ENCODE measurements at regions not wholly inside any gene's neighbourhood (a gene's known extent, or its start where the extent isn't known, plus 50 kb on each side); places are given as distances from the start of the nearest gene placed in this dataset.

DNA sequence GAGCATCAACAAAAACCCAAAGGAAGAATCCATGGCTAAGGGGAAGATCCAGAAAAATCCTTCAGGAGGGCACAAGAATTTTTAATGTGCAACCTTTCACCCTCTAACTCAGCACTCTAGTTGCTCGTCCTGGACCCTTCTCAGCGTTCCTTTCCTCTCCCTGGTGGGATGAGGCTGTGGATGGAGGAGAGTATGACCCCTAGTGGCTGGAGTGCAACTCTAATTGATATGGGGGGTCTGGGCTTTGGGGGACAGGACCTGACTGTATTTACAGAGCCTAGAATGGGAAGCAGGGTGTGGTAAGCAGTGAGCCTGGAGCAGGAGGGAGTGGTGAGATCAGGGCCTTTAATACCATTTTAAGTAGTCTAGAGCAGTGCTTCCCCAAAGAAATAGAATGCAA lies 83.9 kb upstream of the CEP85L start:
- Histone ChIP-seq H3K36me3 (no peaks in the 10 kb centered on the region), H3K27ac (replicated peaks) (no peak overlapping the region), H3K27me3 (ENCODE audit: low read depth) (no peaks in the 10 kb centered on the region), H3K4me3 (no peak overlapping the region), H3K9me3 (replicated peaks) (no peaks in the 10 kb centered on the region), H3K4me1 (peaks cover 10% of the 10 kb centered on the region)
- DNase-seq, result no peak
- intact Hi-C loops (cut with micrococcal nuclease), result no loop called here
- TF ChIP-seq, protein P1, sequence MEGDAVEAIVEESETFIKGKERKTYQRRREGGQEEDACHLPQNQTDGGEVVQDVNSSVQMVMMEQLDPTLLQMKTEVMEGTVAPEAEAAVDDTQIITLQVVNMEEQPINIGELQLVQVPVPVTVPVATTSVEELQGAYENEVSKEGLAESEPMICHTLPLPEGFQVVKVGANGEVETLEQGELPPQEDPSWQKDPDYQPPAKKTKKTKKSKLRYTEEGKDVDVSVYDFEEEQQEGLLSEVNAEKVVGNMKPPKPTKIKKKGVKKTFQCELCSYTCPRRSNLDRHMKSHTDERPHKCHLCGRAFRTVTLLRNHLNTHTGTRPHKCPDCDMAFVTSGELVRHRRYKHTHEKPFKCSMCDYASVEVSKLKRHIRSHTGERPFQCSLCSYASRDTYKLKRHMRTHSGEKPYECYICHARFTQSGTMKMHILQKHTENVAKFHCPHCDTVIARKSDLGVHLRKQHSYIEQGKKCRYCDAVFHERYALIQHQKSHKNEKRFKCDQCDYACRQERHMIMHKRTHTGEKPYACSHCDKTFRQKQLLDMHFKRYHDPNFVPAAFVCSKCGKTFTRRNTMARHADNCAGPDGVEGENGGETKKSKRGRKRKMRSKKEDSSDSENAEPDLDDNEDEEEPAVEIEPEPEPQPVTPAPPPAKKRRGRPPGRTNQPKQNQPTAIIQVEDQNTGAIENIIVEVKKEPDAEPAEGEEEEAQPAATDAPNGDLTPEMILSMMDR (IDR thresholded peaks at IDR 0.05; ENCODE audit: borderline replicate concordance), result peak; percentile 62

DNA sequence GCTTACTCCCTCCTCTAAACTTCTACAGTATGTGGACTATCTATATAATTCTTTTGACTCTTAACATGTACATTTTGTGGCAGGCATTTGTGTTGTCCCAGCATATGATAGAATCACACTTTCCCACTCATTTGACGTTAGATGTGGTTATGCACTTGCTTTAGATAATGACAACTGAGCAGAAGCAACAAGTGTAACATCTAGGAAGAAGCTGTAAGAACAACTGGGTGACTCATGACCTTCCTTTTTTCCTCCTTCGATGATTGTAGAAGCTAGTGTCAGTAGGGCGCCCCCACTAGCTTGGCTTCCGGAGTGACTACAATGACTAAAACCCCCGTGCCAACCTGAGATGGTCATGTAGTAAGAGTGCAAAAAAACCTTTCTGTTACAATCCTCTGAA lies 74.6 kb upstream of the CEP85L start:
- H3K9me3 ChIP-seq (replicated peaks), result no peaks in the 10 kb centered on the region
- H3K4me3 ChIP-seq, result no peak overlapping the region
- H3K27me3 ChIP-seq (ENCODE audit: low read depth), result no peaks in the 10 kb centered on the region
- DNase-seq, result no peak
- TF ChIP-seq, protein P1 (IDR thresholded peaks at IDR 0.05; ENCODE audit: borderline replicate concordance), result no peak
- H3K36me3 ChIP-seq, result no peaks in the 10 kb centered on the region
- no peak overlapping the region for H3K27ac ChIP-seq (replicated peaks)
- intact Hi-C loops (cut with micrococcal nuclease), result no loop called here
- no peaks in the 10 kb centered on the region for H3K4me1 ChIP-seq

DNA sequence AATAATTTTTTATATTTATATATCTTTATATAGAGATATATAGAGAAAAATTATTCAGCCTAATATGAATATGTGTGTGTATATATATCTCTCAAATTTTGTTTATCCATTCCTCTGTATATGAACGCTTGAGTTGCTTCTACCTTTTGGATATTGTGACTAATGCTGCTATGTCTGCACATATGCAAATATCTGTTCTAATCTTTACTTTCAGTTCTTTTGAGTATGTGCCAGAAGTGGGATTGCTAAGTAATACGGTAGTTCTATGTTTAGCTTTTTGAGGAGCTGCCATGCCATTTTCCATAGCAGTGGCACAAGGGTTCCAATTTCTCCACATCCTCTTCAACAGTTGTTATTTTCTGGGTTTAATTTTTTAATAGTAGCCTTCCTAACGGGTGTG lies 72.8 kb upstream of the CEP85L start:
- intact Hi-C loops (cut with micrococcal nuclease), result no loop called here
- no peaks in the 10 kb centered on the region for H3K9me3 ChIP-seq (replicated peaks)
- TF ChIP-seq, protein P1 (IDR thresholded peaks at IDR 0.05; ENCODE audit: borderline replicate concordance), result no peak
- H3K4me3 ChIP-seq, result no peak overlapping the region
- no peaks in the 10 kb centered on the region for H3K27me3 ChIP-seq (ENCODE audit: low read depth)
- no peaks in the 10 kb centered on the region for H3K4me1 ChIP-seq
- H3K36me3 ChIP-seq, result no peaks in the 10 kb centered on the region
- no peak overlapping the region for H3K27ac ChIP-seq (replicated peaks)
- DNase-seq, result no peak

DNA sequence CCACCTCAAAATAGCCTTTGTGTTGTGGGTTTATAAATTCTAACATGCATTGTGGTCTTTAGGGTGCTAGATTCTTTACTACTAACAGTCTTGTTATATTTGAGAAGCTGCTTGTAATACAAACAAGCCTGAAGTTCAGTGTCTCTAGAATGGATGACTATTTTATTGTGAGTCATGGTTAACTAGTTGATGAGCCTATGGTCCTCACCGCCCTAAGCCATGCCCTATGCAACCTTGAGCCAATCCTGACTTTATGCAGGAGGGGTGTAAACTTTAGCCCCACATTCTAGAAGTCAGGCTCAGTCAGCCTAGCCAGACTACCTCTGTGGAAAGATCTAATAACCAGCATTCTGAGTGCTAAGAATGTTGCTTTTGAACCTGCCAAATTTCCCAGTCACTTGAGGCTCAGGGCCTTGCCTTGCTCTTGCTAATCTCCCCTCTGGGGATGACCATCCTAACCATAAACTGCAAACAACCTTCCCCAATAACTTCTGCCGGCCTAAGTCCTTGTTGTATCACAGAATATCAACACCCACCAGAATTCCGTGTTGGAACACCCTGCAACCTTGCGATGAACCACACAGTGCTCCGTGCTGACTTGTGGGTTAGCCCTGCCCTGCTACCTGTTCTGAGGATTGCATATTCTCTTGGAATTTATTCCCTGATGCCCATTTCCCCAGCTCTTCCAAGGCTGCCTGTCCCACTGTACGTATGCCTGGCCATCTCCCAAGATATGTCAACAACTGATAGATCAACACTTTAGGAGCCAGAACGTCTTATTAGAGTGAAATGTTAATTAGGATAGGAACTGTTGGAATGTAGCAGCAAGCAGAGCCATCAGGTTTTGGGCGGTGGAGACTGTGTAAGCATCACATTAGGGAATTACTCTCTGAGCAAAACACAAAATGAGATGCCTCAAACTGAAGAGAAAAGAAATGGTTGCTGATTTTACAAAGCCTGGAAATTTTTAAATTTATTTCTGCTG lies 71.7 kb upstream of the CEP85L start:
- Histone ChIP-seq H3K36me3 (no peaks in the 10 kb centered on the region), H3K4me1 (no peaks in the 10 kb centered on the region), H3K27me3 (ENCODE audit: low read depth) (no peaks in the 10 kb centered on the region), H3K4me3 (no peak overlapping the region), H3K27ac (replicated peaks) (no peak overlapping the region), H3K9me3 (replicated peaks) (no peaks in the 10 kb centered on the region)
- TF ChIP-seq, protein P1 (IDR thresholded peaks at IDR 0.05; ENCODE audit: borderline replicate concordance), result no peak
- intact Hi-C loops (cut with micrococcal nuclease), result no loop called here
- no peak for DNase-seq

DNA sequence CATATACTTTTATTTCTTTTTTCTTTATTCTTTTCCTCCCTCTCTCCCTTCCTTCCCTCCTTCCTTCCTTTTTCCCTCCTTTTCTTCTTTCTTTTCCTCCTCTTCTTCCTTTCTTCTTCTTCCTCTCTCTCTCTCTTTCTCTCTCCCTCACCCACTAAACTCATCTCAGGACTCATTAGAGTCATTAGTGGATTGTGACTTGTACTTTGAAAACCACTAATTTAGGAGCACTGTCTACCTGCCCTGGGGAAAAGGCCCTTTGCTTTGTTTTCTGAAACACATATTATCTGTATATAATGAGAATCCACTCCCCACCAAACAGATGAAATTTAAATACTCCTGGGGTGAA lies 68.7 kb upstream of the CEP85L start:
- Histone ChIP-seq H3K27ac (replicated peaks) (no peak overlapping the region), H3K4me1 (no peaks in the 10 kb centered on the region), H3K4me3 (no peak overlapping the region), H3K27me3 (ENCODE audit: low read depth) (no peaks in the 10 kb centered on the region), H3K36me3 (no peaks in the 10 kb centered on the region), H3K9me3 (replicated peaks) (no peaks in the 10 kb centered on the region)
- TF ChIP-seq, protein P1 (IDR thresholded peaks at IDR 0.05; ENCODE audit: borderline replicate concordance), result no peak
- no peak for DNase-seq
- intact Hi-C loops (cut with micrococcal nuclease), result no loop called here

All from left ventricle myocardium inferior (tissue), 1 donor.